ENCODE measurements at regions not wholly inside any gene's neighbourhood (a gene's known extent, or its start where the extent isn't known, plus 50 kb on each side); places are given as distances from the start of the nearest gene placed in this dataset.
A peak's percentile ranks its signal among the peaks of the same experiment; 100 is the strongest.

DNA sequence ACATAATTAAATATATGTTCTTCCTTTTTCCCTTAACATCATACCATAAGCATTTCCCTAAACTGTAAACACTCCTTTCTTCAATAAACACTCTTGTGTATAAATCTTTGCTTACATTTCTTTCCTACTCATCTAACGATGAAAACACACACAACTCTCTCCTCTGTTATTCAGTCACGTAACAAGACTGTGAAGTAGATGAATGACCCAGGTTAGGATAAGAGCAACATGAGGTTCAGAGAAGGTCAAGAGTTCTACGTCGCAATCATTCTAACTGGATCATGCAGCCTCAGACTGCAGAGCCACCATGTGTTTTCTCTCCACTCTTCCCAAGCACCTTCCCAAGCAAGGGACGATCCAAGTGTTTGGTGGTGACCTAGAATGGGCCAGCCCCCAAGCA is 70.5 kb upstream of the SPTLC1 start:
- DNase-seq (ENCODE audit: low spot score): no peak

- DNase-seq (ENCODE audit: low spot score): no peak
Measured at GRCh38 chr9:92185096-92185495, 69.9 kb upstream of the SPTLC1 start.

- no peak for DNase-seq (ENCODE audit: low spot score)
Measured at GRCh38 chr9:92184041-92184564, 68.9 kb upstream of the SPTLC1 start.

DNA sequence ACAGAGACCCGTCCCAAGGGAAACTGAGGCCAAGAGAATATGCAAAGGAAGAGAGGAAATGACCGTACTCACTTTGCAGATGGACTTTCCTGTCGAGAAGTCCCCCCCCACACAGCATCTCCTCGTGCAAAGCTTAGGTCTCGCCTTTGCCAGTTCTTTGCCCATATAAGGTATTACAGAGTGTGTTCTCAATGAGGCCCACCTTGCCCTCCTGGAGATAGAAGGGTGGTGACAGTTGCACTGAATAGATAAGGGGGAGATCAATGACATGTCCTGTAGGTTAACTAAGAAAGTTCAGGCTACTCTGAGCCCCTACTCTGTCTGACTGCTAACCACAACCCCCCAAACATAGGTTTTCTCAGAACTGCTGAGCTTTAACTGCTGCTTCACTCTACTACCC is 68.2 kb upstream of the SPTLC1 start:
- no peak for DNase-seq (ENCODE audit: low spot score)

- DNase-seq (ENCODE audit: low spot score): no peak
Measured at GRCh38 chr9:92181296-92181695, 66.1 kb upstream of the SPTLC1 start.

GRCh38 chr9:92180669-92181181 is 65.5 kb upstream of the SPTLC1 start:
- peak; percentile 72 for DNase-seq (ENCODE audit: low spot score)

DNA sequence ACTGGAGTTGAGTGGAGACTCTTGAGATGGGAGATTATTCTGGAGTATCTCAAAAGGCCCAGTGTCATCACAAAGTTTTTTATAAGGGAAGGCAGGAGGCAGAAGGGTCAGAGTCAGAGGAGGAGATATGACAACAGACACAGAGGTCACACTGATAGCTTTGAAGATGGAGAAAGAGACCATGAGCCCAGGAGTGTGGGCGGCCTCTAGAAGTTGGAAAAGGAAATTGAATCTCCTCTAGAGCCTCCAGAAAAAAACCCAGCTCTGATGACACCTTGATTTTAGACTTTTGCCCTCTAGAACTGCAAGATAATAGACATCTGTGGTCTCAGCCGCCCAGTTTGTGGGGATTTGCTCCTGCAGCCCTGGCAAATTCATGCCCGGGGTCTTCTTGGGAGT is 64.8 kb upstream of the SPTLC1 start:
- DNase-seq (ENCODE audit: low spot score): no peak

GRCh38 chr9:92179286-92180001 is 64.2 kb upstream of the SPTLC1 start:
- no peak for DNase-seq (ENCODE audit: low spot score)

GRCh38 chr9:92177591-92177990 is 62.4 kb upstream of the SPTLC1 start:
- DNase-seq (ENCODE audit: low spot score): no peak

GRCh38 chr9:92176800-92177185 is 61.6 kb upstream of the SPTLC1 start:
- DNase-seq (ENCODE audit: low spot score): no peak

DNA sequence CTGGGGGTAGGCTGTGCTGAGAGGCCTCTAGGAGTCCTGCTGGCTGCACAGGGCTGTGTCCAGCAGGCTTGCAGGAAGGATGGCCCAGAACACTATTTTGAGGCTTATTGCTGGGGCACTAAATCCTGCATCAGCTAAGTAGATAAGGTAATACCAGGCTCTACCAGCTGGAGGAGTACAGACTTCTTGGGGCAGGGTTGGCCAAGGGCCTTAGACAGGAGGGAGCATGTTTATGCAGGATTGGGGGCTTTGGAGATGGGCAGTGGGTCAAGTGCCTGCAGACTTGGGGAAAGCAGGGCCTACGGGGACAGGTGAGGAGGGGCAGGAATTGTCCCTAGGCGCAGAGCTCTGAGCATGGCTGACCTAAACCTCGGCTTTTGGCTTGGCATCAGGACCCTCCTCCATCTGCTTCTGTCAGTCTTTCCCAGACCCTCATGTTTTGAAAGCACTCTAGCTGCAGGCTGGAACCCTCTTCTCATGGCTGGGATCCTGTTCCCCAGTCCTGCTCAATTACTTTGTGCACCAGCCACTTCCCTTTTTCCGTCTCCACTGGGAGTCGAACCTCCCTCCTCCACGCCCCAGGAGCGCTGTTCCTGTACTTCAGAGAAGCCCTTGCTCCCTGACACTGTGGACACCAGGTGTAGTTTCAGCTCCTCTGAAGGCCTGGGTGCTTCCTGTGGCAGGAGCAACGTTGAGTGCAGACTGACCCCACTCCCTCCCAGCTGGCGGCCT is 61.0 kb upstream of the SPTLC1 start:
- no peak for DNase-seq (ENCODE audit: low spot score)

- no peak for DNase-seq (ENCODE audit: low spot score)
Measured at GRCh38 chr9:92175441-92175840, 60.2 kb upstream of the SPTLC1 start.

- no peak for DNase-seq (ENCODE audit: low spot score)
Measured at GRCh38 chr9:92173318-92173717, 58.1 kb upstream of the SPTLC1 start.

GRCh38 chr9:92171822-92172221 is 56.6 kb upstream of the SPTLC1 start:
- no peak for DNase-seq (ENCODE audit: low spot score)

- DNase-seq (ENCODE audit: low spot score): no peak
Measured at GRCh38 chr9:92171281-92171680, 56.1 kb upstream of the SPTLC1 start.

DNA sequence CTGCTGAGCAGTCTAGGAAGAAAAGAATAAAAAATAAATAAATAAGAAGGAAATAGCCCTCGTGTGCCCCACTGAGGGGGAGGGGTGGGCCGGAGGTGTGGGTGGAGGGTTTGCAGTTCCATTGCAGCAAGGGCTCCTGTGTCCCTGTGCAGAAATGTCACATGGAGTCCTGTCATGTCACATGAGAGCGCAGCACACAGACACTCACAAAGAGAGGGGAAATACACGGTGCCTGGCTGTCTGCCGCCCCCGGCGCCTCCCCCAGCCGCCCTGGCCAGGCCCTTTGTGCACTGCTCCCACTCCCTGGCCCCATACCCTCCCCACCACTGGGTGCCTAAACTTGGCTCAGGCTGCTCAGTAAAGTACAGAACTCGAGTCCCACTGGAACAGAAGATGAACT is 55.6 kb upstream of the SPTLC1 start:
- DNase-seq (ENCODE audit: low spot score): no peak

DNA sequence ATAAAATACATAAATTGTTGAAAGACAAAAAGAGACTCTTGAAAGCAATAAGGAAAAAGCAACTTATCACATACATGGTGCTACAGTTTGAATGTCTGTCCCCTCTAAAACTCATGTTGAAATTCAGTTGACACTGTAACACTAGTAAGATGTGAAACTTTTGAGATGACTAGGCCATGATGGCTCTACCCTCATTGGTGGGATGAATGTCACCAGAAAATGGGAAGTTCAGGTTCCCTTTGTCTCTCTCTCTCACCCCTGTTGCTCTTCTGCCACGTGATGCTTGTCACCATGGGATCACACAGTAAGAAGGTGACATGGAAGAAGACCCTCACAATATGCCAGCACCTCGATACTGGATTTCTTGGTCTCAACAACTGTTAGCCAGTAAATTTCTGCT is 50.3 kb upstream of the SPTLC1 start:
- no peak for DNase-seq (ENCODE audit: low spot score)
